ENCODE measurements at regions not wholly inside any gene's neighbourhood (a gene's known extent, or its start where the extent isn't known, plus 50 kb on each side); places are given as distances from the start of the nearest gene placed in this dataset.

DNA sequence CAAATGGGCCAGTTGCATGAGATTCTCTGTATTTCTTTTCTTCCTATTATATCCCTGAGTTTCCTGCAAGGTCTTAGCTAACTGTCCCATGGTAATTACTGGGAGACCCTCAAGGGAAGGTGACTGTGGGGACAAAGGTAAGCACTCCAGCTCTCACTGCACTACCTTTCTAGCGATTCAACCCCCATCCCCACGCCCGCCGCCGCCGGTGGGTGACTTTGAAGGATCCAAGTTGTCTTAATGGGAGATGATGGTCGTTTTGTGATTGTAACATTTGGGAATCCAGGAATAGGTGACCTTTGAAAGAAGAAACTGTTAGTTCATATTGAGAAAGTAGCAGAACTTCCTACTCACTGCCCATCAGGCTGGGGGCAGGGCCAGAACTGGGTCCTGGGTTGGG, 265.5 kb downstream of the LRFN2 start:
- intact Hi-C loops (cut with DNase I; ENCODE audit: low total_unique reads) = no loop called here
- no peak overlapping the region for H3K4me3 ChIP-seq (ENCODE audit: low read depth, poor library complexity, severe bottlenecking)
- WGBS, 2 donors = 88 to 92% methylated on average over 7 of the region's 7 CpGs
- TF ChIP-seq, protein P1, sequence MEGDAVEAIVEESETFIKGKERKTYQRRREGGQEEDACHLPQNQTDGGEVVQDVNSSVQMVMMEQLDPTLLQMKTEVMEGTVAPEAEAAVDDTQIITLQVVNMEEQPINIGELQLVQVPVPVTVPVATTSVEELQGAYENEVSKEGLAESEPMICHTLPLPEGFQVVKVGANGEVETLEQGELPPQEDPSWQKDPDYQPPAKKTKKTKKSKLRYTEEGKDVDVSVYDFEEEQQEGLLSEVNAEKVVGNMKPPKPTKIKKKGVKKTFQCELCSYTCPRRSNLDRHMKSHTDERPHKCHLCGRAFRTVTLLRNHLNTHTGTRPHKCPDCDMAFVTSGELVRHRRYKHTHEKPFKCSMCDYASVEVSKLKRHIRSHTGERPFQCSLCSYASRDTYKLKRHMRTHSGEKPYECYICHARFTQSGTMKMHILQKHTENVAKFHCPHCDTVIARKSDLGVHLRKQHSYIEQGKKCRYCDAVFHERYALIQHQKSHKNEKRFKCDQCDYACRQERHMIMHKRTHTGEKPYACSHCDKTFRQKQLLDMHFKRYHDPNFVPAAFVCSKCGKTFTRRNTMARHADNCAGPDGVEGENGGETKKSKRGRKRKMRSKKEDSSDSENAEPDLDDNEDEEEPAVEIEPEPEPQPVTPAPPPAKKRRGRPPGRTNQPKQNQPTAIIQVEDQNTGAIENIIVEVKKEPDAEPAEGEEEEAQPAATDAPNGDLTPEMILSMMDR (IDR thresholded peaks at IDR 0.05) = no peak
- TF ChIP-seq POLR2A (IDR thresholded peaks at IDR 0.05) = no peak
- no peak for DNase-seq (ENCODE audit: low spot score in 2 of 2)

DNA sequence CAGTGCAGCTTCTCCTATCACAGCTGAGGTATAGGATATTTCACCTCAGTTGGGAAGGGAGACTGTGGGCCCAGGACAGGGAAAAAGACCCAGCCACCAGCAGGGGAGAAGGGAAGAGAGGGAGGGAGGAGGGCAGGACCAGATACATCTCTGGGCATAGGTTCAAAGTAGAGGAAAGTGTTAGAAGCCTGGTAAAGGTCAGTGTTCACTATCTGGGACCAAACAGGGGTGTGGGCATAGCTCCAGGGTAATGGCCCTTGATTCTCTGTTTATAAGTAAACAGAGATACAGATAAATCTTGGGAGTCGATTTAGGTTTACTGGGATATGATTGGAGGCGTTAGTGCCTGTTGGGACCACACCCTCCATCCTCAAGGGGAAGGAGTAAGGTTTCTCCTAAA, 266.2 kb downstream of the LRFN2 start:
- intact Hi-C loops (cut with DNase I; ENCODE audit: low total_unique reads) = no loop called here
- H3K4me3 ChIP-seq (ENCODE audit: low read depth, poor library complexity, severe bottlenecking) = no peak overlapping the region
- TF ChIP-seq POLR2A (IDR thresholded peaks at IDR 0.05) = no peak
- TF ChIP-seq, protein P1 (IDR thresholded peaks at IDR 0.05) = no peak
- 67 to 83% methylated on average over 2 of the region's 2 CpGs for WGBS, 2 donors
- no peak for DNase-seq (ENCODE audit: low spot score in 2 of 2)

DNA sequence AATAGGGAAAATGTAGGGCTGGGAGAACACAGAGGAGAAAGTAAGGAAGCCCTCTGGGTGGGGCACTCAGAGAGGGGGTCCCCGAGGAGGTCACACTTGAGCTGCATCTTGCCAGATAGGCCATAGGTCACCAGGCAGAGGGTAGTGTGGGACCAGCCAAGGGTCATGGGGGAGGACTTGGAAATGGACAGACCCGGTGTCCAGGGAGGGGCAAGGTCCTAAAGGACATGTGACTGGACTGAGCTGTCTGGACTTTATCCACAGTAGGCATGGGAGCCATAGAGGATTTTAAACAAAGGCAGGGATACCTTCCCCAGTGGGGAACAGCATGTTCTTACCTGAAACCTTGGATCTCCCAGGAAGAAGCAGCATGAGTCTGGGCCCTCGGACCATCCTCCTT, 266.7 kb downstream of the LRFN2 start:
- H3K4me3 ChIP-seq (ENCODE audit: low read depth, poor library complexity, severe bottlenecking) = no peak overlapping the region
- no peak for TF ChIP-seq POLR2A (IDR thresholded peaks at IDR 0.05)
- TF ChIP-seq, protein P1 (IDR thresholded peaks at IDR 0.05) = no peak
- DNase-seq (ENCODE audit: low spot score in 2 of 2) = no peak
- intact Hi-C loops (cut with DNase I; ENCODE audit: low total_unique reads) = no loop called here
- 80 to 96% methylated on average over 3 of the region's 3 CpGs for WGBS, 2 donors

DNA sequence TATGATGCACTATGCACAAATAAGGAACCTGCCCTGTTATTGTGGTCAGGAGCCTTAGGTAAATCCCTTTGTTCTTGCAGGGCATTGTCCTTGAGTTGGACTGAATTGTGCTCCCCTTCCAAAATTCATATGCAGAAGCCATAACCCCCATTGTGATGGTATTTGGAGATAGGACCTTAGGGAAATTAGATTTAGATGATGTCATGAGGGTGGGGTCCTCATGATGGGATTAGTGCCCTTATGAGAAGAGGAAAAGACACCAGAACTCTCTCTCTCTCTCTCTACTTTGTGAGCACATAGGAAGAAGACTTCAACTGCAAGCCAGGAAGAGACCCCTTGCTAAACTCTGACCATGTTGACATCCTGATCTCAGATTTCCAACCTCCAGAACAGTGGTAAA, 268.0 kb downstream of the LRFN2 start:
- DNase-seq (ENCODE audit: low spot score in 2 of 2) = no peak
- H3K4me3 ChIP-seq (ENCODE audit: low read depth, poor library complexity, severe bottlenecking) = no peak overlapping the region
- intact Hi-C loops (cut with DNase I; ENCODE audit: low total_unique reads) = no loop called here
- TF ChIP-seq, protein P1 (IDR thresholded peaks at IDR 0.05) = no peak
- TF ChIP-seq POLR2A (IDR thresholded peaks at IDR 0.05) = no peak

DNA sequence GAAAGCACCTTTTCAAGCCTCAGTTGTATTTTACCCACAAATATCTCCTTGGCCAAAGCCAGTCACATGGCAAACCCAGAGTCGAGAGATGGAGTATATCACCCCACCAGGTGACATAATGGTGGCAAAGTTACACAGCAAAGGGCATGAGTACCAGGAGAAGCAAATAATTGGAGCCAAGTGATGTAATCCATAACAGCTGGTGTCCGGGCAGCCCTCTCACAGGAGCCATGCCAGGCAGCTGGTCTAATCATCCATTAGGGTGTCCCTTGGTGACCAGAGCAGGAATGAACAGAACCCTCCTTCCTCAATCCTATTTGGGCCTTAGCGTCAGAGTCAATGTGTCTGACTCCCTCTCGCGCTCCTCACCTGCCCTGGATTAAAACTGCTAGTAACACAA, 272.1 kb downstream of the LRFN2 start:
- 85 to 87% methylated on average over 5 of the region's 5 CpGs for WGBS, 2 donors
- no peak overlapping the region for H3K4me3 ChIP-seq (ENCODE audit: low read depth, poor library complexity, severe bottlenecking)
- intact Hi-C loops (cut with DNase I; ENCODE audit: low total_unique reads) = no loop called here
- no peak for DNase-seq (ENCODE audit: low spot score in 2 of 2)
- TF ChIP-seq, protein P1 (IDR thresholded peaks at IDR 0.05) = no peak
- no peak for TF ChIP-seq POLR2A (IDR thresholded peaks at IDR 0.05)

DNA sequence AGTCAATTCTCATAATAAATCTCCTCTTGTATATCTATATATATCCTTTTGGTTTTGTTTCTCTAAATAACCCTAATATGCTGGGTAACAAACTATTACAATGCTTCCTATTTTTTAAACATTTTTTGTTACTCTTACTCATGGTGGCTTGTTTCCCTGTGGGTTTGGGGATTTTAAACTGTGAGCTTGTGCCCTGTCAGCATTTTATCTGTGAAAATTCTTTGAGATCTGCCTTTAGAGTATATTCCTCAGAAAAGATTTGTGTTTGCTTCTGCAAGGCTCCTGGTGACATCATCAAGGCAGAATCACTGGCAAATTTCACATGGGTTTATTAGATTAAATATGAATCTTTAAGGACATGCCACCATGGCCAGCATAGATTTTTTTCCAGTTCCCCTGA, 273.6 kb downstream of the LRFN2 start:
- no peak overlapping the region for H3K4me3 ChIP-seq (ENCODE audit: low read depth, poor library complexity, severe bottlenecking)
- DNase-seq (ENCODE audit: low spot score in 2 of 2) = no peak
- intact Hi-C loops (cut with DNase I; ENCODE audit: low total_unique reads) = no loop called here
- no peak for TF ChIP-seq POLR2A (IDR thresholded peaks at IDR 0.05)
- TF ChIP-seq, protein P1 (IDR thresholded peaks at IDR 0.05) = no peak

Data from lower leg skin (tissue), 4 donors.